Ovary (tissue), 3 donors: ENCODE measurements at regions not wholly inside any gene's neighbourhood (a gene's known extent, or its start where the extent isn't known, plus 50 kb on each side); places are given as distances from the start of the nearest gene placed in this dataset.

Experiments used
- CTCF ChIP-seq, 3 donors: fragments of 450-650 bp in 2 of 3; fragments of 200-600 bp in 1 of 3; IDR thresholded peaks; one replicate each; pipeline versions ENCODE4 v1.5.1 to v1.8.0; 2016 to 2022; ENCODE audit warnings: antibody characterized with exemption in 3 of 3, mild to moderate bottlenecking in 1 of 3
- EP300 ChIP-seq: sonication (generic); formaldehyde crosslinking; IDR thresholded peaks from one replicate; pipeline ENCODE4 v1.6.1; 2017; ENCODE audit warnings: antibody characterized with exemption
- POLR2A ChIP-seq: fragments of 450-650 bp; IDR thresholded peaks from one replicate; pipeline ENCODE4 v1.6.1; 2017; ENCODE audit warnings: antibody characterized with exemption, mild to moderate bottlenecking, moderate library complexity
- donor health status: DM: no; HTN: no; CAD: no.

- TF ChIP-seq CTCF (IDR thresholded peaks at IDR 0.05) (no peak), POLR2A (no peak), EP300 (no peak)
Measured at GRCh38 chr3:144197582-144197981, 226.0 kb downstream of the DIPK2A start.
